ENCODE measurements at regions not wholly inside any gene's neighbourhood (a gene's known extent, or its start where the extent isn't known, plus 50 kb on each side); places are given as distances from the start of the nearest gene placed in this dataset.

GRCh38 chr13:50222569-50223332 is 207.5 kb downstream of the KCNRG start:
- no peak for TF ChIP-seq CTCF (IDR thresholded peaks at IDR 0.05)
- no peak for TF ChIP-seq ZFX (IDR thresholded peaks at IDR 0.05; ENCODE audit: borderline replicate concordance)
- no peak overlapping the region for H3K27ac ChIP-seq

- no peak overlapping the region for H3K27ac ChIP-seq
- TF ChIP-seq CTCF (IDR thresholded peaks at IDR 0.05) (no peak), ZFX (IDR thresholded peaks at IDR 0.05; ENCODE audit: borderline replicate concordance) (no peak)
Measured at GRCh38 chr13:50224534-50224933, 209.3 kb downstream of the KCNRG start.

- TF ChIP-seq ZFX (IDR thresholded peaks at IDR 0.05; ENCODE audit: borderline replicate concordance): no peak
- no peak for TF ChIP-seq CTCF (IDR thresholded peaks at IDR 0.05)
- H3K27ac ChIP-seq: no peak overlapping the region
Measured at GRCh38 chr13:50225193-50226155, 210.2 kb downstream of the KCNRG start.

- H3K27ac ChIP-seq: no peak overlapping the region
- TF ChIP-seq CTCF (IDR thresholded peaks at IDR 0.05) (no peak), ZFX (IDR thresholded peaks at IDR 0.05; ENCODE audit: borderline replicate concordance) (no peak)
Measured at GRCh38 chr13:50226515-50227155, 211.4 kb downstream of the KCNRG start.

- TF ChIP-seq CTCF (IDR thresholded peaks at IDR 0.05) (no peak), ZFX (IDR thresholded peaks at IDR 0.05; ENCODE audit: borderline replicate concordance) (no peak)
- H3K27ac ChIP-seq: no peak overlapping the region
Measured at GRCh38 chr13:50227361-50227760, 212.1 kb downstream of the KCNRG start.

GRCh38 chr13:50228527-50228926 is 213.3 kb downstream of the KCNRG start:
- no peak for TF ChIP-seq CTCF (IDR thresholded peaks at IDR 0.05)
- TF ChIP-seq ZFX (IDR thresholded peaks at IDR 0.05; ENCODE audit: borderline replicate concordance): no peak
- no peak overlapping the region for H3K27ac ChIP-seq
